GM10266 (cell line): ENCODE measurements at regions not wholly inside any gene's neighbourhood (a gene's known extent, or its start where the extent isn't known, plus 50 kb on each side); places are given as distances from the start of the nearest gene placed in this dataset.

ENCODE experiments used
- DNase-seq: peaks from one replicate; pipeline ENCODE4 v3.0.0; 2012; ENCODE audit errors: extremely low spot score
- TF ChIP-seq, protein P1 (sequence below): IDR thresholded peaks from 2 replicates; pipeline ENCODE4 v1.5.1; 2012; ENCODE audit warnings: mild to moderate bottlenecking, low read depth; ENCODE audit not compliant: control insufficient read depth, insufficient read depth; ENCODE audit errors: missing control alignments

- TF ChIP-seq, protein P1, sequence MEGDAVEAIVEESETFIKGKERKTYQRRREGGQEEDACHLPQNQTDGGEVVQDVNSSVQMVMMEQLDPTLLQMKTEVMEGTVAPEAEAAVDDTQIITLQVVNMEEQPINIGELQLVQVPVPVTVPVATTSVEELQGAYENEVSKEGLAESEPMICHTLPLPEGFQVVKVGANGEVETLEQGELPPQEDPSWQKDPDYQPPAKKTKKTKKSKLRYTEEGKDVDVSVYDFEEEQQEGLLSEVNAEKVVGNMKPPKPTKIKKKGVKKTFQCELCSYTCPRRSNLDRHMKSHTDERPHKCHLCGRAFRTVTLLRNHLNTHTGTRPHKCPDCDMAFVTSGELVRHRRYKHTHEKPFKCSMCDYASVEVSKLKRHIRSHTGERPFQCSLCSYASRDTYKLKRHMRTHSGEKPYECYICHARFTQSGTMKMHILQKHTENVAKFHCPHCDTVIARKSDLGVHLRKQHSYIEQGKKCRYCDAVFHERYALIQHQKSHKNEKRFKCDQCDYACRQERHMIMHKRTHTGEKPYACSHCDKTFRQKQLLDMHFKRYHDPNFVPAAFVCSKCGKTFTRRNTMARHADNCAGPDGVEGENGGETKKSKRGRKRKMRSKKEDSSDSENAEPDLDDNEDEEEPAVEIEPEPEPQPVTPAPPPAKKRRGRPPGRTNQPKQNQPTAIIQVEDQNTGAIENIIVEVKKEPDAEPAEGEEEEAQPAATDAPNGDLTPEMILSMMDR: no peak
- no peak for DNase-seq
Measured at GRCh38 chr18:2169656-2170055, 401.6 kb downstream of the METTL4 start.

- TF ChIP-seq, protein P1: no peak
- no peak for DNase-seq
Measured at GRCh38 chr18:2171840-2172625, 399.3 kb downstream of the METTL4 start.

GRCh38 chr18:2172881-2173280 lies 398.4 kb downstream of the METTL4 start:
- TF ChIP-seq, protein P1: no peak
- no peak for DNase-seq

DNA sequence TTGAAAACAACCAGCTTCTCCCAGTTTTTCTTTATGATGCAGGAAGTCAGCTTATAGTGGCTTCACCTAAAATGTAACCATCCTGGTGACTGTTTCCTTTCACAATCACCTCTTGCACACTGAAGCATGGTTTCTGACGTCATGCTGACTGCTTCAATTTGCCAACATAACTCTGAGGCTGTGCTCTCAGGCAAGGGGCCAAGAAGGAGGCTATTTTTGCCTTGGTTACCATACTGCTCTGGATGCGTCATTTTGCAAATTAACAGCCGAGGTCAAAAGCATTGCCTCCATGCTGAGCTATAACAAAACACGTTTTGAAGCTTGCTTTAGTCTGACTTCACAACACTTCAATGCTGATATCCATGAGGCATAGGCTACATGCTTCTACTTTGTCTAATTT lies 397.8 kb downstream of the METTL4 start:
- TF ChIP-seq, protein P1: no peak
- DNase-seq: no peak

DNA sequence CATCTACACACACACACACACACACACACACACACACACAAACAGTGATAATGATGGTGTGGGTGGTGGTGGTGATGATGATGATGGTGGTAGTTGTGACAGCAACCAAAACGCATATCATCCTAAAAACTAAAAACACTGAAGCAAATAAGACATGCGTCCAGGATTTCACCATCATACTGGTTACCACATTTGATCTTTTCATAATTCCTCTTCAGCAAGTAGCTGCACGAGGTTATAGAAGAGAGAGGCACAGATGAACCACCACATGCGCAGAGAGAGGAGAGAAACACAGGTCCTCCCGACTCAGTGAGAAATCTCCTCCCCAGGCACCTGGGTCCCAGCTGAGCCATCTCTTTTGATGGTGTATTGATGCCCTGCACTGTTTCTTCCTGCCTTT lies 393.3 kb downstream of the METTL4 start:
- TF ChIP-seq, protein P1: no peak

GRCh38 chr18:2179498-2180183 lies 391.7 kb downstream of the METTL4 start:
- TF ChIP-seq, protein P1: no peak
- no peak for DNase-seq

More for the DNA sequence above, 393.3 kb downstream of the METTL4 start:
- no peak for DNase-seq

DNA sequence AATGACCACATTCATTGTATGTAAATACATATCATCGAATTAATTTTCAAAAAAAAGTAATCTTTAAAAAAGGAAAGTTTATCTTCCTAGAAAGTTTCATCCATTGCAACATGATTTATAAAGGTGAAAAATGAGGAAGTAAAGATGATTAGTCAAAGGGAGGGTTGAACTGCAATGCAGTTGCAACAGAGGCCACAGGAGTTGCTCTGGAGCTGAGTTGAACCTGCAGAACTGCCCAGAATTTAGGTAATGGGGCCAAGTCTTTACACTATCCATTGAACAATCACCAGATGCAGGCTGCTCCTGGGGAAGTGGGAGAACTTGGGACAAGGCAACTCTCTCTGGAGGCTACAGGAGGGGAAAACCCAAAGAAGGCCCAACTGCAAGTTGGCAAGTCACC lies 390.7 kb downstream of the METTL4 start:
- TF ChIP-seq, protein P1: no peak
- DNase-seq: no peak
